ENCODE measurements at regions not wholly inside any gene's neighbourhood (a gene's known extent, or its start where the extent isn't known, plus 50 kb on each side); places are given as distances from the start of the nearest gene placed in this dataset.
"Not testable (repeated sequence)": the region's sequence is repeated elsewhere in the genome, so short reads cannot be mapped to it uniquely, and the experiment has no call there.

- Histone ChIP-seq H4K5ac (ENCODE audit: low read length) (no peak overlapping the region), H3K18ac (ENCODE audit: low read length) (no peak overlapping the region), H3K36me3 (ENCODE audit: control insufficient read depth, insufficient read depth, low read length) (no peaks in the 10 kb centered on the region), H3K27ac (ENCODE audit: low read depth, low read length) (no peak overlapping the region), H4K8ac (ENCODE audit: low read depth, low read length) (no peak overlapping the region), H3K9ac (ENCODE audit: low read length) (no peak overlapping the region), H2BK120ac (ENCODE audit: low read depth, low read length) (no peak overlapping the region), H3K27me3 (ENCODE audit: insufficient read depth, low read length, poor library complexity) (no peaks in the 10 kb centered on the region), H3K4me1 (ENCODE audit: control insufficient read depth, low read depth, low read length) (no peaks in the 10 kb centered on the region), H3K56ac (ENCODE audit: low read length) (no peak overlapping the region), H2BK5ac (ENCODE audit: low read length) (no peak overlapping the region), H3K4me3 (ENCODE audit: low read length) (no peak overlapping the region), H3K23ac (ENCODE audit: low read length) (no peak overlapping the region), H3K4me2 (ENCODE audit: low read length) (no peak overlapping the region), H3K79me2 (ENCODE audit: control insufficient read depth, insufficient read depth, low read length) (no peaks in the 10 kb centered on the region), H2BK15ac (replicated peaks; ENCODE audit: low read depth) (no peak overlapping the region), H2AK5ac (ENCODE audit: low read length) (no peak overlapping the region), H3K79me1 (ENCODE audit: low read length) (no peaks in the 10 kb centered on the region), H3K4ac (ENCODE audit: low read depth, low read length) (no peak overlapping the region)
- no peak for DNase-seq
- WGBS (ENCODE audit: extremely low coverage, insufficient coverage, low lambda C conversion rate), result no CpG with 5 or more reads among the region's 1 CpG
Observed at GRCh38 chr6:77092971-77093370, 370.3 kb downstream of the HTR1B start.

- Histone ChIP-seq H2AK5ac (ENCODE audit: low read length) (no peak overlapping the region), H2BK15ac (replicated peaks; ENCODE audit: low read depth) (no peak overlapping the region), H2BK120ac (ENCODE audit: low read depth, low read length) (no peak overlapping the region), H3K79me1 (ENCODE audit: low read length) (no peaks in the 10 kb centered on the region), H3K4ac (ENCODE audit: low read depth, low read length) (no peak overlapping the region), H3K9ac (ENCODE audit: low read length) (no peak overlapping the region), H3K56ac (ENCODE audit: low read length) (no peak overlapping the region), H3K18ac (ENCODE audit: low read length) (no peak overlapping the region), H4K5ac (ENCODE audit: low read length) (no peak overlapping the region), H4K8ac (ENCODE audit: low read depth, low read length) (no peak overlapping the region), H3K4me1 (ENCODE audit: control insufficient read depth, low read depth, low read length) (no peaks in the 10 kb centered on the region), H3K79me2 (ENCODE audit: control insufficient read depth, insufficient read depth, low read length) (no peaks in the 10 kb centered on the region), H3K4me3 (ENCODE audit: low read length) (no peak overlapping the region), H3K27ac (ENCODE audit: low read depth, low read length) (no peak overlapping the region), H3K36me3 (ENCODE audit: control insufficient read depth, insufficient read depth, low read length) (no peaks in the 10 kb centered on the region), H3K23ac (ENCODE audit: low read length) (no peak overlapping the region), H3K27me3 (ENCODE audit: insufficient read depth, low read length, poor library complexity) (no peaks in the 10 kb centered on the region), H3K4me2 (ENCODE audit: low read length) (no peak overlapping the region), H2BK5ac (ENCODE audit: low read length) (no peak overlapping the region)
- no peak for DNase-seq
Observed at GRCh38 chr6:77089776-77090175, 373.5 kb downstream of the HTR1B start.

DNA sequence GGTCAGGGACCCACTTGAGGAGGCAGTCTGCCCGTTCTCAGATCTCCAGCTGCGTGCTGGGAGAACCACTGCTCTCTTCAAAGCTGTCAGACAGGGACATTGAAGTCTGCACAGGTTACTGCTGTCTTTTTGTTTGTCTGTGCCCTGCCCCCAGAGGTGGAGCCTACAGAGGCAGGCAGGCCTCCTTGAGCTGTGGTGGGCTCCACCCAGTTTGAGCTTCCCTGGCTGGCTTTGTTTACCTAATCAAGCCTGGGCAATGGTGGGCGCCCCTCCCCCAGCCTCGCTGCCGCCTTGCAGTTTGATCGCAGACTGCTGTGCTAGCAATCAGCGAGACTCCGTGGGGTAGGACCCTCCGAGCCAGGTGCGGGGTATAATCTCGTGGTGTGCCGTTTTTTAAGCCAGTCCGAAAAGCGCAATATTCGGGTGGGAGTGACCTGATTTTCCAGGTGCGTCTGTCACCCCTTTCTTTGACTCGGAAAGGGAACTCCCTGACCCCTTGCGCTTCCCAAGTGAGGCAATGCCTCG, 375.4 kb downstream of the HTR1B start:
- WGBS (ENCODE audit: extremely low coverage, insufficient coverage, low lambda C conversion rate), result no CpG with 5 or more reads among the region's 19 CpGs
- not testable (repeated sequence) for H3K79me1 ChIP-seq (ENCODE audit: low read length); H3K4me3 ChIP-seq (ENCODE audit: low read length); H3K4ac ChIP-seq (ENCODE audit: low read depth, low read length); H3K79me2 ChIP-seq (ENCODE audit: control insufficient read depth, insufficient read depth, low read length); H3K27ac ChIP-seq (ENCODE audit: low read depth, low read length); H2BK15ac ChIP-seq (replicated peaks; ENCODE audit: low read depth); H4K5ac ChIP-seq (ENCODE audit: low read length); H3K4me2 ChIP-seq (ENCODE audit: low read length); H3K23ac ChIP-seq (ENCODE audit: low read length); H3K9ac ChIP-seq (ENCODE audit: low read length); DNase-seq; H2BK5ac ChIP-seq (ENCODE audit: low read length); H3K18ac ChIP-seq (ENCODE audit: low read length); H3K27me3 ChIP-seq (ENCODE audit: insufficient read depth, low read length, poor library complexity); H3K36me3 ChIP-seq (ENCODE audit: control insufficient read depth, insufficient read depth, low read length); H4K8ac ChIP-seq (ENCODE audit: low read depth, low read length); H2AK5ac ChIP-seq (ENCODE audit: low read length); H3K4me1 ChIP-seq (ENCODE audit: control insufficient read depth, low read depth, low read length); H3K56ac ChIP-seq (ENCODE audit: low read length); H2BK120ac ChIP-seq (ENCODE audit: low read depth, low read length)

DNA sequence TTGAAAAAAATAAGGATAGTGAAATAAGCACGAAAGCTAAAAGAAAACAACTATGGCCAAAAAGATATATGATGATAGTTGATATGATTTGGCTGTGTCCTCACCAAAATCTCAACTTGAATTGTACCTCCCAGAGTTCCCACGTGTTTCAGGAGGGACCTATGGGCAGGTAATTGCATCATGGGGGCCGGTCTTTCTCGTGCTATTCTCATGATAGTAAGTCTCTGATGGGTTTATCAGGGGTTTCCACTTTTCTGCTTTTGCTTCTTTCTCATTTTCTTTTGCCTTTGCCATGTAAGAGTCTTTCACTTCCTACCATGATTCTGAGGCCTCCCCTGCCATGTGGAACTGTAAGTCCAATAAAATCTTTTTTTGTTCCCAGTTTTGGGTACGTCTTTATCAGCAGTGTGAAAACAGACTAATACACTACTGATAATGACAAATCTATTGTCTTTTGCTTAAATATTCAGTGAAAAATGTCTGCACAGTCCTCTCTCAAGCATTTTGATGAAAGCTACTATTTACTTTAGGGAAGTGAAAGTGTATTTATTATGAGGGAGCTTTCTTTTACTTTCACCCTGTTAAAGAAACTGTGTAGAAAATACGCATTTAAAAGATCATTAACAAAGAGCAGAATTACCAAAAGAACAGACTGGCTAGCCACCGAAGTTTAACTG, 389.1 kb downstream of the HTR1B start:
- no peak overlapping the region for H3K4me3 ChIP-seq (ENCODE audit: low read length)
- H4K5ac ChIP-seq (ENCODE audit: low read length), result no peak overlapping the region
- no CpG with 5 or more reads among the region's 7 CpGs for WGBS (ENCODE audit: extremely low coverage, insufficient coverage, low lambda C conversion rate)
- H2BK5ac ChIP-seq (ENCODE audit: low read length), result no peak overlapping the region
- H2BK15ac ChIP-seq (replicated peaks; ENCODE audit: low read depth), result no peak overlapping the region
- no peak overlapping the region for H2AK5ac ChIP-seq (ENCODE audit: low read length)
- H3K4ac ChIP-seq (ENCODE audit: low read depth, low read length), result no peak overlapping the region
- no peak overlapping the region for H3K56ac ChIP-seq (ENCODE audit: low read length)
- H4K8ac ChIP-seq (ENCODE audit: low read depth, low read length), result no peak overlapping the region
- no peaks in the 10 kb centered on the region for H3K79me1 ChIP-seq (ENCODE audit: low read length)
- DNase-seq, result no peak
- no peak overlapping the region for H3K9ac ChIP-seq (ENCODE audit: low read length)
- H3K36me3 ChIP-seq (ENCODE audit: control insufficient read depth, insufficient read depth, low read length), result no peaks in the 10 kb centered on the region
- no peaks in the 10 kb centered on the region for H3K4me1 ChIP-seq (ENCODE audit: control insufficient read depth, low read depth, low read length)
- H3K27me3 ChIP-seq (ENCODE audit: insufficient read depth, low read length, poor library complexity), result no peaks in the 10 kb centered on the region
- no peaks in the 10 kb centered on the region for H3K79me2 ChIP-seq (ENCODE audit: control insufficient read depth, insufficient read depth, low read length)
- no peak overlapping the region for H2BK120ac ChIP-seq (ENCODE audit: low read depth, low read length)
- no peak overlapping the region for H3K27ac ChIP-seq (ENCODE audit: low read depth, low read length)
- H3K4me2 ChIP-seq (ENCODE audit: low read length), result no peak overlapping the region
- H3K23ac ChIP-seq (ENCODE audit: low read length), result no peak overlapping the region
- H3K18ac ChIP-seq (ENCODE audit: low read length), result no peak overlapping the region

DNA sequence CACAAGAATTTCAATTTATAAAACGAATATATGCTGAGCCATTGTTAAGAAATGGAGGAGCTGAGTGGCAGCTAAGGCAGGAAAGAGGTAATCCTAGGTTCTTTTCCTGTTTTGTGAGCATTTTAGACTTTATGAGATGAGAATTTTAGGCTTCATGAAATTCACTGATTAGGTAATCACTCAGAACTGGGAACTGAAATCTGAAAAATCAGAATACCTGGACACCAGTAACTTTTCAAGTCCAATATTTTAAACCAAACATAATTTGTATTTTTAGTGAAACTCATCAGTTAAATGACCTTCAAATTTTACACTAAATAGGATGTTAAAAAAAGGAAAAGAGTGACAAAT, 389.9 kb downstream of the HTR1B start:
- Histone ChIP-seq H3K36me3 (ENCODE audit: control insufficient read depth, insufficient read depth, low read length) (no peaks in the 10 kb centered on the region), H3K27ac (ENCODE audit: low read depth, low read length) (no peak overlapping the region)
- no CpG with 5 or more reads among the region's 1 CpG for WGBS (ENCODE audit: extremely low coverage, insufficient coverage, low lambda C conversion rate)

More for the DNA sequence above, 389.9 kb downstream of the HTR1B start:
- H2BK120ac ChIP-seq (ENCODE audit: low read depth, low read length), result no peak overlapping the region
- no peak overlapping the region for H3K4me2 ChIP-seq (ENCODE audit: low read length)
- no peak overlapping the region for H2BK5ac ChIP-seq (ENCODE audit: low read length)
- no peaks in the 10 kb centered on the region for H3K79me1 ChIP-seq (ENCODE audit: low read length)
- H3K4ac ChIP-seq (ENCODE audit: low read depth, low read length), result no peak overlapping the region
- no peak overlapping the region for H3K23ac ChIP-seq (ENCODE audit: low read length)
- H4K5ac ChIP-seq (ENCODE audit: low read length), result no peak overlapping the region
- H3K56ac ChIP-seq (ENCODE audit: low read length), result no peak overlapping the region
- H2AK5ac ChIP-seq (ENCODE audit: low read length), result no peak overlapping the region
- H3K79me2 ChIP-seq (ENCODE audit: control insufficient read depth, insufficient read depth, low read length), result no peaks in the 10 kb centered on the region
- no peak overlapping the region for H3K18ac ChIP-seq (ENCODE audit: low read length)
- DNase-seq, result no peak
- H3K4me1 ChIP-seq (ENCODE audit: control insufficient read depth, low read depth, low read length), result no peaks in the 10 kb centered on the region
- no peak overlapping the region for H4K8ac ChIP-seq (ENCODE audit: low read depth, low read length)
- H2BK15ac ChIP-seq (replicated peaks; ENCODE audit: low read depth), result no peak overlapping the region
- H3K27me3 ChIP-seq (ENCODE audit: insufficient read depth, low read length, poor library complexity), result no peaks in the 10 kb centered on the region
- no peak overlapping the region for H3K4me3 ChIP-seq (ENCODE audit: low read length)
- no peak overlapping the region for H3K9ac ChIP-seq (ENCODE audit: low read length)

Data from mesendoderm (in vitro differentiated cells).